Keratinocyte (primary cell): ENCODE measurements at regions not wholly inside any gene's neighbourhood (a gene's known extent, or its start where the extent isn't known, plus 50 kb on each side); places are given as distances from the start of the nearest gene placed in this dataset.
A peak's percentile ranks its signal among the peaks of the same experiment; 100 is the strongest.

ENCODE experiments used
- DNase-seq: peaks from one replicate; pipeline ENCODE4 v3.0.0-alpha.2; 2011; ENCODE audit warnings: low read depth, missing footprints, low spot score
- FAIRE-seq: peaks from 2 replicates; lab custom pipeline; 2011; peaks lifted over from hg19 to GRCh38; lab: Jason Lieb, UNC
- H2AFZ ChIP-seq: 2 replicates; pipeline ENCODE4 v1.6.0; 2012; ENCODE audit warnings: low read length, control low read depth, inconsistent platforms; ENCODE audit not compliant: control insufficient read depth
- H3K27ac ChIP-seq: 2 replicates; pipeline ENCODE4 v1.5.1; 2011; ENCODE audit warnings: low read length; ENCODE audit not compliant: control insufficient read depth, insufficient read depth
- H3K27me3 ChIP-seq: 3 replicates; pipeline ENCODE4 v1.6.0; 2011; ENCODE audit warnings: low read length; ENCODE audit not compliant: control insufficient read depth, insufficient read depth; ENCODE audit errors: extremely low read depth
- H3K36me3 ChIP-seq, 2 experiments: 2 replicates in 1 of 2; 3 replicates in 1 of 2; pipeline ENCODE4 v1.5.1; 2011; ENCODE audit warnings: low read length in 2 of 2, mild to moderate bottlenecking in 1 of 2; ENCODE audit not compliant: control insufficient read depth in 2 of 2, insufficient read depth in 2 of 2; ENCODE audit errors: extremely low read depth in 1 of 2
- H3K4me1 ChIP-seq: 3 replicates; pipeline ENCODE4 v1.5.1; 2011; ENCODE audit warnings: low read length; ENCODE audit not compliant: control insufficient read depth, insufficient read depth; ENCODE audit errors: extremely low read depth
- H3K4me2 ChIP-seq: 3 replicates; pipeline ENCODE4 v1.6.0; 2011; ENCODE audit warnings: low read depth, low read length; ENCODE audit not compliant: control insufficient read depth, insufficient read depth; ENCODE audit errors: extremely low read depth
- H3K4me3 ChIP-seq, 3 experiments: fragments of 200-600 bp in 1 of 3; sonication (generic) in 1 of 3; 2 replicates in 2 of 3; 3 replicates in 1 of 3; pipeline ENCODE4 v1.5.1; 2011 to 2016; ENCODE audit warnings: low read length in 3 of 3, mild to moderate bottlenecking in 3 of 3, control low read depth in 2 of 3, inconsistent platforms in 1 of 3, low read depth in 1 of 3, mixed read lengths in 1 of 3, mixed run types in 1 of 3, moderate library complexity in 1 of 3; ENCODE audit not compliant: control insufficient read depth in 2 of 3, insufficient read depth in 2 of 3; ENCODE audit errors: extremely low read depth in 1 of 3
- H3K79me2 ChIP-seq: 2 replicates; pipeline ENCODE4 v1.6.0; 2012; ENCODE audit warnings: low read length; ENCODE audit not compliant: control insufficient read depth, insufficient read depth
- H3K9ac ChIP-seq: 3 replicates; pipeline ENCODE4 v1.6.0; 2011; ENCODE audit warnings: low read length; ENCODE audit not compliant: control insufficient read depth, insufficient read depth; ENCODE audit errors: extremely low read depth
- H3K9me1 ChIP-seq: 3 replicates; pipeline ENCODE4 v1.6.0; 2011; ENCODE audit warnings: low read length; ENCODE audit not compliant: control insufficient read depth, insufficient read depth; ENCODE audit errors: extremely low read depth
- H3K9me3 ChIP-seq: 2 replicates; pipeline ENCODE4 v1.5.1; 2012; ENCODE audit warnings: low read depth, low read length; ENCODE audit not compliant: control insufficient read depth
- H4K20me1 ChIP-seq: 3 replicates; pipeline ENCODE4 v1.6.0; 2011; ENCODE audit warnings: low read length; ENCODE audit not compliant: control insufficient read depth, insufficient read depth; ENCODE audit errors: extremely low read depth
- CTCF ChIP-seq, 3 experiments: IDR thresholded peaks in 1 of 3; conservative IDR thresholded peaks in 1 of 3; optimal IDR thresholded peaks in 1 of 3; 2 replicates in 2 of 3; 3 replicates in 1 of 3; pipeline versions ENCODE3 to v1.5.1; 2011; ENCODE audit warnings: low read length in 3 of 3, mild to moderate bottlenecking in 3 of 3, moderate library complexity in 2 of 3, control low read depth in 1 of 3, inconsistent platforms in 1 of 3; ENCODE audit not compliant: insufficient read depth in 2 of 3; ENCODE audit errors: extremely low read depth in 1 of 3
- EZH2 ChIP-seq: IDR thresholded peaks from one replicate; pipeline ENCODE4 v1.6.1; 2012; ENCODE audit warnings: inconsistent platforms, mild to moderate bottlenecking, low read length, moderate library complexity
- dilution Hi-C: fragments of 300-500 bp; cut with MboI; formaldehyde crosslinking; loops from one replicate; pipeline ENCODE4 v1.7.0; 2020; ENCODE audit warnings: low sequenced_read_pairs; ENCODE audit not compliant: extremely low pct_ligation_motif_present

GRCh38 chr17:14805348-14805747, 459.8 kb downstream of the PMP22 start:
- Histone ChIP-seq H3K79me2 (no peaks in the 10 kb centered on the region), H3K36me3 (no peaks in the 10 kb centered on the region), H3K4me2 (no peak overlapping the region), H4K20me1 (no peaks in the 10 kb centered on the region), H3K9ac (no peak overlapping the region), H3K4me3 (no peak overlapping the region), H3K27me3 (no peaks in the 10 kb centered on the region), H3K4me1 (no peaks in the 10 kb centered on the region), H3K9me3 (no peaks in the 10 kb centered on the region), H2AFZ (no peak overlapping the region), H3K27ac (no peak overlapping the region), H3K9me1 (no peaks in the 10 kb centered on the region)
- DNase-seq (no peak), FAIRE-seq (no peak)
- peak in 1 of 3 experiments; percentile 45 for TF ChIP-seq CTCF (optimal IDR thresholded peaks at IDR 0.05 in 1 of 3, IDR thresholded peaks at IDR 0.05 in 1 of 3, conservative IDR thresholded peaks at IDR 0.05 in 1 of 3; ENCODE audit: extremely low read depth in 1 of 3, insufficient read depth in 2 of 3, low read length in 3 of 3)
- no peak for TF ChIP-seq EZH2
- dilution Hi-C loops = no loop called here

DNA sequence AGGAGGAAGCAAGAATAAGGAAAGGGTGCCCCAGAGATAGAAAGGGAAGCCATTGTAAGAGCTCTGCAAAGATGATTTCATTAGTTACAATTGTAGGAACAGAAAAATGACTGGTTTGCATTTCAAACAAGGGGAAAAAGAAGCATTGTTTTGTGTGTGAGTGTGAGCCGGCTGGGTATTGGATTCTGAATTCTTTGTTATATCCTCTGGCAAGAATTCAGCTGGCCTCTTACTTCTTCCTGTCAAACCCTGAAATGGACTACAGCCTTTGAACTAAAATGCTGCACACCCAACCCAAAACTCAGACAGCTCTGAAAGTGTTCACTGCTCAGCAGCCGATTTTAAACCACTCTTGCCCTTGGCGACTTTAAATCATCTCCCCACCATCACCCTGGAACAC, 461.3 kb downstream of the PMP22 start:
- dilution Hi-C loops = no loop called here
- no peak overlapping the region for H3K4me3 ChIP-seq
- no peaks in the 10 kb centered on the region for H3K36me3 ChIP-seq
- H3K27me3 ChIP-seq = no peaks in the 10 kb centered on the region
- H3K4me2 ChIP-seq = no peak overlapping the region
- DNase-seq = no peak
- H3K4me1 ChIP-seq = no peaks in the 10 kb centered on the region
- FAIRE-seq = no peak
- TF ChIP-seq EZH2 (no peak), CTCF (optimal IDR thresholded peaks at IDR 0.05 in 1 of 3, IDR thresholded peaks at IDR 0.05 in 1 of 3, conservative IDR thresholded peaks at IDR 0.05 in 1 of 3; ENCODE audit: extremely low read depth in 1 of 3, insufficient read depth in 2 of 3, low read length in 3 of 3) (no peak)
- H3K9me1 ChIP-seq = no peaks in the 10 kb centered on the region
- H3K9me3 ChIP-seq = no peaks in the 10 kb centered on the region
- H3K27ac ChIP-seq = no peak overlapping the region
- no peaks in the 10 kb centered on the region for H3K79me2 ChIP-seq
- no peaks in the 10 kb centered on the region for H4K20me1 ChIP-seq
- H3K9ac ChIP-seq = no peak overlapping the region
- H2AFZ ChIP-seq = peak overlapping the region; percentile 3
